ENCODE measurements at regions not wholly inside any gene's neighbourhood (a gene's known extent, or its start where the extent isn't known, plus 50 kb on each side); places are given as distances from the start of the nearest gene placed in this dataset.
A peak's percentile ranks its signal among the peaks of the same experiment; 100 is the strongest.

- DNase-seq (ENCODE audit: low read depth in 4 of 4, low spot score in 3 of 4) = no peak
Measured at GRCh38 chr9:106678273-106678672, 184.7 kb upstream of the ZNF462 start.

- DNase-seq (ENCODE audit: low read depth in 4 of 4, low spot score in 3 of 4) = no peak
Measured at GRCh38 chr9:106682420-106682819, 180.5 kb upstream of the ZNF462 start.

- DNase-seq (ENCODE audit: low read depth in 4 of 4, low spot score in 3 of 4) = no peak
Measured at GRCh38 chr9:106683454-106683853, 179.5 kb upstream of the ZNF462 start.

- no peak for DNase-seq (ENCODE audit: low read depth in 4 of 4, low spot score in 3 of 4)
Measured at GRCh38 chr9:106684940-106685695, 177.8 kb upstream of the ZNF462 start.

GRCh38 chr9:106689089-106689488 lies 173.9 kb upstream of the ZNF462 start:
- no peak for DNase-seq (ENCODE audit: low read depth in 4 of 4, low spot score in 3 of 4)

GRCh38 chr9:106691627-106692026 lies 171.3 kb upstream of the ZNF462 start:
- no peak for DNase-seq (ENCODE audit: low read depth in 4 of 4, low spot score in 3 of 4)

- DNase-seq (ENCODE audit: low read depth in 4 of 4, low spot score in 3 of 4) = no peak
Measured at GRCh38 chr9:106693558-106693957, 169.4 kb upstream of the ZNF462 start.

GRCh38 chr9:106696804-106697203 lies 166.2 kb upstream of the ZNF462 start:
- DNase-seq (ENCODE audit: low read depth in 4 of 4, low spot score in 3 of 4) = no peak

GRCh38 chr9:106697390-106697749 lies 165.6 kb upstream of the ZNF462 start:
- no peak for DNase-seq (ENCODE audit: low read depth in 4 of 4, low spot score in 3 of 4)

- peak; percentile 28 to 40 (median 36) for DNase-seq (ENCODE audit: low read depth in 4 of 4, low spot score in 3 of 4)
Measured at GRCh38 chr9:106697750-106698502, 165.0 kb upstream of the ZNF462 start.

GRCh38 chr9:106700676-106701075 lies 162.3 kb upstream of the ZNF462 start:
- no peak for DNase-seq (ENCODE audit: low read depth in 4 of 4, low spot score in 3 of 4)

- no peak for DNase-seq (ENCODE audit: low read depth in 4 of 4, low spot score in 3 of 4)
Measured at GRCh38 chr9:106701611-106702010, 161.4 kb upstream of the ZNF462 start.

- DNase-seq (ENCODE audit: low read depth in 4 of 4, low spot score in 3 of 4) = no peak
Measured at GRCh38 chr9:106704056-106704615, 158.8 kb upstream of the ZNF462 start.

- DNase-seq (ENCODE audit: low read depth in 4 of 4, low spot score in 3 of 4) = no peak
Measured at GRCh38 chr9:106707291-106707690, 155.7 kb upstream of the ZNF462 start.

GRCh38 chr9:106707738-106708474 lies 155.1 kb upstream of the ZNF462 start:
- no peak for DNase-seq (ENCODE audit: low read depth in 4 of 4, low spot score in 3 of 4)

- DNase-seq (ENCODE audit: low read depth in 4 of 4, low spot score in 3 of 4) = no peak
Measured at GRCh38 chr9:106708475-106709146, 154.4 kb upstream of the ZNF462 start.

GRCh38 chr9:106712279-106712678 lies 150.7 kb upstream of the ZNF462 start:
- no peak for DNase-seq (ENCODE audit: low read depth in 4 of 4, low spot score in 3 of 4)

- DNase-seq (ENCODE audit: low read depth in 4 of 4, low spot score in 3 of 4) = no peak
Measured at GRCh38 chr9:106713206-106713605, 149.8 kb upstream of the ZNF462 start.

GRCh38 chr9:106716820-106717219 lies 146.1 kb upstream of the ZNF462 start:
- DNase-seq (ENCODE audit: low read depth in 4 of 4, low spot score in 3 of 4) = no peak

GRCh38 chr9:106717686-106718085 lies 145.3 kb upstream of the ZNF462 start:
- DNase-seq (ENCODE audit: low read depth in 4 of 4, low spot score in 3 of 4) = no peak

- DNase-seq (ENCODE audit: low read depth in 4 of 4, low spot score in 3 of 4) = no peak
Measured at GRCh38 chr9:106718936-106719335, 144.0 kb upstream of the ZNF462 start.
